ENCODE measurements at regions not wholly inside any gene's neighbourhood (a gene's known extent, or its start where the extent isn't known, plus 50 kb on each side); places are given as distances from the start of the nearest gene placed in this dataset.

DNA sequence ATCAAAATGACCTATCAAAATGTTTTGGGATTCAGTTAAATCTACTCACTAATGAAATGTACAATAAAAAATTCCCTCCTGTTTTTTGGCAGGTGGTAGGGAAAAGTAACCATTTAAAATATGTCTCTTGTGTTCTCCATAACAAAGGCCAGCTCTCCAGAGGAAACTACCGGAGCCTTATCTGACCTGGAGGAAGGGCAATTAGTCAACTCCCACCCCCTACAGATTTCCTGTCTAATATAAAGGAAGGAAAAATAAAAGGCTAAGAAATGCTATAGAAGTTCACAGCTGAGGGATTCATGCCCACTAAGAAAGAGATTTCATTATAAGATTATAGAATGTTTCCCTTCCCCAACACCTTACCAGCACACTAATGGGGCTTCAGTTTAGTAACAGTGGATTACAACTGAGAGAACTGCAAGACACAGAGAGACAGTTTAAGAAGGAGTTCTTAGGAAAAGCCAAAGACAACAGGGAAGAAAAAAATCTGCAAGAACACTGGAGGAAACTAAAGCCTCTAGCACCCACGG, 376.5 kb upstream of the KCNMB2 start:
- TF ChIP-seq, protein P1, sequence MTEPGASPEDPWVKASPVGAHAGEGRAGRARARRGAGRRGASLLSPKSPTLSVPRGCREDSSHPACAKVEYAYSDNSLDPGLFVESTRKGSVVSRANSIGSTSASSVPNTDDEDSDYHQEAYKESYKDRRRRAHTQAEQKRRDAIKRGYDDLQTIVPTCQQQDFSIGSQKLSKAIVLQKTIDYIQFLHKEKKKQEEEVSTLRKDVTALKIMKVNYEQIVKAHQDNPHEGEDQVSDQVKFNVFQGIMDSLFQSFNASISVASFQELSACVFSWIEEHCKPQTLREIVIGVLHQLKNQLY (CRISPR knock-in tag; IDR thresholded peaks at IDR 0.05), result no peak
- TF ChIP-seq FOXP1 (IDR thresholded peaks at IDR 0.05) (no peak), FOXP1 (CRISPR knock-in tag; IDR thresholded peaks at IDR 0.05) (no peak), ZNF12 (CRISPR knock-in tag; IDR thresholded peaks at IDR 0.05) (no peak), SP4 (CRISPR knock-in tag; IDR thresholded peaks at IDR 0.05) (no peak)
